Astrocyte of the spinal cord (primary cell): ENCODE measurements at regions not wholly inside any gene's neighbourhood (a gene's known extent, or its start where the extent isn't known, plus 50 kb on each side); places are given as distances from the start of the nearest gene placed in this dataset.

ENCODE experiments used
- DNase-seq: peaks from one replicate; pipeline ENCODE4 v3.0.0; 2011; ENCODE audit warnings: low read depth, low spot score
- H3K4me3 ChIP-seq: 2 replicates; pipeline ENCODE4 v1.5.1; 2011; ENCODE audit warnings: low read depth, mild to moderate bottlenecking, low read length, moderate library complexity
- in situ Hi-C: cut with HindIII; loops from 2 replicates; pipeline ENCODE4 v1.10.0; 2017; ENCODE audit warnings: low sequenced_read_pairs
- TF ChIP-seq, protein P1 (sequence below): IDR thresholded peaks from 2 replicates; pipeline ENCODE4 v1.5.1; 2012; ENCODE audit warnings: low read depth, mild to moderate bottlenecking, low read length, inconsistent platforms

DNA sequence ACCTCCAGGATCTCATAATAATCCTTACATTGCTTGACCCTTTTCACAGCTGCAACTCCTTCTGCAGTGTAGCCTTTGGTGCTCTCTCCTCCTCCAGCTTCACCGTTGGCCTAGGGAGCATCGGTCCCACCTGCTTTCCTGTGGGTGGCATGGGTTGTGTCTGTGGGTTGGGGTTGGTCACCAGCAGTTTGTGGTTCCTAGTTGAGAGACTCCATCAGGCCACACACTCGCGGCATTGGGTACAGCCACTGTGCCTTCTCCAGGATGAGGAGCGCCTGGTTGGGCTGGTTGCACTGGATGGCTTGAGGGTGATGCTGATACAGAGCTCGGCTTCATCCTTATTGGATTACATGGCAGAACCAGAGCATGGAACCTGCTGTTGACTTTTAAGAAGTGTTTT is 69.4 kb upstream of the SPRED2 start:
- DNase-seq = no peak
- in situ Hi-C loops = no loop called here
- TF ChIP-seq, protein P1, sequence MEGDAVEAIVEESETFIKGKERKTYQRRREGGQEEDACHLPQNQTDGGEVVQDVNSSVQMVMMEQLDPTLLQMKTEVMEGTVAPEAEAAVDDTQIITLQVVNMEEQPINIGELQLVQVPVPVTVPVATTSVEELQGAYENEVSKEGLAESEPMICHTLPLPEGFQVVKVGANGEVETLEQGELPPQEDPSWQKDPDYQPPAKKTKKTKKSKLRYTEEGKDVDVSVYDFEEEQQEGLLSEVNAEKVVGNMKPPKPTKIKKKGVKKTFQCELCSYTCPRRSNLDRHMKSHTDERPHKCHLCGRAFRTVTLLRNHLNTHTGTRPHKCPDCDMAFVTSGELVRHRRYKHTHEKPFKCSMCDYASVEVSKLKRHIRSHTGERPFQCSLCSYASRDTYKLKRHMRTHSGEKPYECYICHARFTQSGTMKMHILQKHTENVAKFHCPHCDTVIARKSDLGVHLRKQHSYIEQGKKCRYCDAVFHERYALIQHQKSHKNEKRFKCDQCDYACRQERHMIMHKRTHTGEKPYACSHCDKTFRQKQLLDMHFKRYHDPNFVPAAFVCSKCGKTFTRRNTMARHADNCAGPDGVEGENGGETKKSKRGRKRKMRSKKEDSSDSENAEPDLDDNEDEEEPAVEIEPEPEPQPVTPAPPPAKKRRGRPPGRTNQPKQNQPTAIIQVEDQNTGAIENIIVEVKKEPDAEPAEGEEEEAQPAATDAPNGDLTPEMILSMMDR = no peak

DNA sequence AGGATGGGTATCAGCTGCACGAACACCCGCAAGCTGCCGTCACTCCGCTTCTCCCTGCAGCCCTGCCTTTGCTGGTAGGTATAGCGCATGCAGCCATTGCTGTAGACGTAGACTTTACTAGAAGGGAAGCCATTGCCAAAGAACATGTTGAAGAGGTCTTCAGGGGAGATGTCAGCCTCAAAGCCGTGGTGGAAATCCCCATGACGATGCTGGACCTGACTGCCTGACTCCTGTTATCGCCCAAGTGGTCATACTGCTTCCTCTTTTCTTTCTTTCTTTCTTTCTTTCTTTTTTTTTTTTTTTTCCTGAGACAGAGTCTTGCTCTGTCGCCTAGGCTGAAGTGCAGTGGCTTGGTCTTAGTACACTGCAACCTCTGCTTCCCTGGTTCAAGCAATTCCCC is 68.7 kb upstream of the SPRED2 start:
- DNase-seq = no peak
- H3K4me3 ChIP-seq = no peak overlapping the region
- TF ChIP-seq, protein P1 = no peak
- in situ Hi-C loops = no loop called here

More for the DNA sequence above, 69.4 kb upstream of the SPRED2 start:
- H3K4me3 ChIP-seq = no peak overlapping the region

DNA sequence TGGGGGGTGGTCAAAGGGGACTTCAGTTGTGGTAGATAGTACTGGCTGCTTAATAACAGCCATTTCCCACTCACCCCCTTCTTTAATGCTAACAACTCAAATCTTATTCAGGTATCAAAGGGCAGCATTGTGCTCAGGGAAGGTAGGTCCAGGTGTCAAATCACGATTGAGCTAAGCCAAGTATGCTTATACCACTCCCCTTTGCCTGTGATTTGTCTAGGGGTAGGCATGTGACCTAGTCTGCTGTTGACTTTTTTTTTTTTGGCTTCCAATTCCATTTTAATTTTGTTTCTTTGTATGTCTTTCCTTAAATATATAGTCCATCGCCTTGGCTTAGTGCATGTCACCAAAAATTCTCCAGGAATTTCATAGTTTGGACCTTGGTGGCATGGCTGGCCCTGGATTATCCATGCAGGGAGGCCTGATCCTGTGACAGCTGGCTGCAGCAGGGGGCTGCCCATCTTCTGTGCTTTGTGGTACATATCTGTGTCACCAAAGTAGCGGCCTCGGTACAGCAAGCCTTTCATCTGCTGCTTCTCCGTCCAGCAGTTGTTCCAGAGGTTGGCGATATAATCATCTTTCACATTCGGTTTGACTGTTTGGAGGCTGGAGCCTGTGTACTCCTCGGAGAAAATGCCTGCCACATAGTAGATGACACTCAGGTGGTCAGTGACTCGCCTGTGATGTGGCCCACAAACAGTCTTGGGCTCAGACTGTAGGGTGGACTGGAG is 68.1 kb upstream of the SPRED2 start:
- TF ChIP-seq, protein P1 = no peak
- no peak overlapping the region for H3K4me3 ChIP-seq
- in situ Hi-C loops = no loop called here
- no peak for DNase-seq

DNA sequence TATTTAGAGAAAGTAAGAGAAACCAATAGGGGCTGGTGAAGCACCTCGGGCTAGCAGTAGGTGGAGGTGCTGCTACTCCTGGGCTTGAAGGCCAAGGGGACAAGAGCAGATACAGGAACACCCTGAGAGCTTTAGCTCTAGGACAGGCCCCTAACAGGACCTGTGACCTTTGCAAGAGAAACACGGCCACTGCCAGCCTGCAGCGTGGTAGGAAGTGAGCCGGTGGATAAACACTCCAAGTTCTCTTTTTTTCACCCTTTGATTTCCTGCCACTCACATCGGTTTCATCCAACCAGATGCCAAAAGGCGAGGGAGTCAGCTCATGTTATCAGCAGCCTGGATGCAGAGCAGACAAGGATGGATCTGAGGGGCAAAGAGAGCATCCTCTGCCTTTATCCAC is 66.8 kb upstream of the SPRED2 start:
- DNase-seq = no peak
- in situ Hi-C loops = no loop called here
- TF ChIP-seq, protein P1 = no peak
- H3K4me3 ChIP-seq = no peak overlapping the region

DNA sequence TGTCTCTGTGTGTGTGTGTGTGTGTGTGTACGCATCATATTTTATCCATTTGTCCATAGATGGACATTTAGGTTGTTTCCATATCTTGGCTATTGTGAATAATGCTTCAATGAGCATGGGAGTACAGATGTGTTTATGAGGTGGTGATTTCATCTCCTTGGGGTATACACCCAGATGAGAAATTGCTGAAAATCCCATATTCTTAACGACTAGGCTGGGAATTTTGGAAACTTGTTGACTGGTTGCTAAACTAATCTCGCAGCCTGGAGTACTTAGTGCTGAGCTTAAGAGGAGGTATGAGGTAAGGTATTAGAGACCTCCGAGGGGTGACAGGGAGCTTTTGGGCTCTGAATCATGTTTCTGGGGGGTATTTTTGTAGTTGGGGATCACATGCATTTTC is 66.0 kb upstream of the SPRED2 start:
- in situ Hi-C loops = no loop called here

DNA sequence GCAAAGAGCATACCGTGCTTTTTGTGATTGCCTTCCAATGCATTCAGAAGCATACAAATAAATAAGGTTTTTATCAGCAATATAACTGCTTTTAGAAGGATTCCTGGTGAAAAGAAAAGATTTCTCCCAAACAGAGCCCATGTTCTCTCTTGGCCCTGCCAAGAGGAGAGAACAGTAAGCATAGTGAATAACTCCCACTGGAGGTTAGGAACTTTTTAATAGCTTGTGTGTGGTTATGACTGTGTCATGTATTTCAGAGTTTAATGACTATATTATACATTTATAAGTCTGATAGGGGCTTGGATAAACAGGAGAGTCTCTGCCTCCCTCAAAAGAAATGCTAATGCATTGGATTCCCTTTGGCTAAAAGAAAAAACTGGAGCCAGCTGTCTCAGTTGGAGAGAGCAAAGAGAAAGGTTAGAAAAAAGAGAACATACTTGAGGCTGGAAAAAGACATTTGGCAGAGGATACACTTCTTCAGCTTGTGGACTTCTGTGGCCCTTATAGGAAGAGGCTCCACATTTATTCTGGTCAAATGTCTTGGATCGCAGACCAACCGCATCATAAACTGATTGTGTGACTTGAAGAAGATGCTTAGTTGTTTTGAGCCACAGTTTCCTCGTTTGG is 63.0 kb upstream of the SPRED2 start:
- no peak overlapping the region for H3K4me3 ChIP-seq
- in situ Hi-C loops = no loop called here
- peak; percentile 23 for DNase-seq
- TF ChIP-seq, protein P1 = no peak

More for the DNA sequence above, 66.0 kb upstream of the SPRED2 start:
- TF ChIP-seq, protein P1 = no peak
- no peak for DNase-seq
- no peak overlapping the region for H3K4me3 ChIP-seq
